Stimulated activated naive B cell treated with anti-CD40 and anti-IgM and Interleukin-4, amounts not matched to agents 10 μg/mL and 1 μg/mL and 100 μg/mL, for 72 hours (primary cell): ENCODE measurements at regions not wholly inside any gene's neighbourhood (a gene's known extent, or its start where the extent isn't known, plus 50 kb on each side); places are given as distances from the start of the nearest gene placed in this dataset.
"Not testable (repeated sequence)": the region's sequence is repeated elsewhere in the genome, so short reads cannot be mapped to it uniquely, and the experiment has no call there.

Source experiments
- ATAC-seq, 2 donors: fragments of 150-1000 bp; cut with Tn5 transposase; replicated peaks; 2 replicates each; pipeline ENCODE4 v1.10.0; 2021; ENCODE audit warnings: moderate library complexity in 1 of 2
- DNase-seq: peaks from one replicate; pipeline ENCODE4 v3.0.0; 2021
- H3K27ac Mint-ChIP-seq: one replicate; pipeline ENCODE4 v1.8.0; 2022; ENCODE audit warnings: mild to moderate bottlenecking, mixed read lengths
- H3K27me3 Mint-ChIP-seq, 2 donors: one replicate each; pipeline ENCODE4 v1.8.0; 2022; ENCODE audit warnings: mixed read lengths in 2 of 2
- H3K36me3 Mint-ChIP-seq, 2 donors: one replicate each; pipeline ENCODE4 v1.8.0; 2022; ENCODE audit warnings: mixed read lengths in 2 of 2, mild to moderate bottlenecking in 1 of 2
- H3K4me1 Mint-ChIP-seq, 2 donors: one replicate each; pipeline ENCODE4 v1.8.0; 2022; ENCODE audit warnings: mixed read lengths in 2 of 2, mild to moderate bottlenecking in 1 of 2
- H3K4me3 Mint-ChIP-seq, 2 donors: one replicate each; pipeline ENCODE4 v1.8.0; 2022; ENCODE audit warnings: mild to moderate bottlenecking in 2 of 2, mixed read lengths in 2 of 2, moderate library complexity in 1 of 2
- H3K9me3 Mint-ChIP-seq, 2 donors: one replicate each; pipeline ENCODE4 v1.8.0; 2022; ENCODE audit warnings: mixed read lengths in 2 of 2, mild to moderate bottlenecking in 1 of 2

GRCh38 chr15:30688684-30689083 is 62.8 kb downstream of the ARHGAP11B start:
- DNase-seq, H3K4me1 Mint-ChIP-seq, ATAC-seq, H3K27ac Mint-ChIP-seq, H3K9me3 Mint-ChIP-seq, H3K27me3 Mint-ChIP-seq, H3K36me3 Mint-ChIP-seq, H3K4me3 Mint-ChIP-seq: not testable (repeated sequence)

- not testable (repeated sequence) for H3K4me1 Mint-ChIP-seq, ATAC-seq, H3K27me3 Mint-ChIP-seq, DNase-seq, H3K9me3 Mint-ChIP-seq, H3K36me3 Mint-ChIP-seq, H3K27ac Mint-ChIP-seq, H3K4me3 Mint-ChIP-seq
These were observed 64.2 kb downstream of the ARHGAP11B start for GRCh38 chr15:30690153-30690552.

- not testable (repeated sequence) for H3K4me3 Mint-ChIP-seq, H3K9me3 Mint-ChIP-seq, H3K4me1 Mint-ChIP-seq, H3K36me3 Mint-ChIP-seq, H3K27me3 Mint-ChIP-seq, H3K27ac Mint-ChIP-seq, DNase-seq, ATAC-seq
These were observed 69.9 kb downstream of the ARHGAP11B start for GRCh38 chr15:30695811-30696210.

GRCh38 chr15:30696439-30697314 is 70.7 kb downstream of the ARHGAP11B start:
- not testable (repeated sequence) for H3K27me3 Mint-ChIP-seq, DNase-seq, H3K36me3 Mint-ChIP-seq, H3K9me3 Mint-ChIP-seq, H3K4me1 Mint-ChIP-seq
- Mint-ChIP-seq H3K27ac (peak overlapping the region; percentile 70), H3K4me3 (peak overlapping the region in 1 of 2 donors; percentile 51)
- peak; percentile 92 to 93 for ATAC-seq

GRCh38 chr15:30697315-30697685 is 71.4 kb downstream of the ARHGAP11B start:
- not testable (repeated sequence) for H3K27ac Mint-ChIP-seq, H3K4me1 Mint-ChIP-seq, DNase-seq, H3K4me3 Mint-ChIP-seq, H3K36me3 Mint-ChIP-seq, H3K9me3 Mint-ChIP-seq, H3K27me3 Mint-ChIP-seq
- peak; percentile 73 to 77 for ATAC-seq

GRCh38 chr15:30700006-30700597 is 74.2 kb downstream of the ARHGAP11B start:
- H3K9me3 Mint-ChIP-seq, H3K27me3 Mint-ChIP-seq, H3K36me3 Mint-ChIP-seq, ATAC-seq, H3K4me1 Mint-ChIP-seq, DNase-seq, H3K27ac Mint-ChIP-seq, H3K4me3 Mint-ChIP-seq: not testable (repeated sequence)

GRCh38 chr15:30707976-30708685 is 82.2 kb downstream of the ARHGAP11B start:
- H3K4me1 Mint-ChIP-seq, ATAC-seq, H3K27me3 Mint-ChIP-seq, H3K36me3 Mint-ChIP-seq, H3K9me3 Mint-ChIP-seq, H3K4me3 Mint-ChIP-seq, H3K27ac Mint-ChIP-seq, DNase-seq: not testable (repeated sequence)

- H3K36me3 Mint-ChIP-seq, H3K4me3 Mint-ChIP-seq, H3K27me3 Mint-ChIP-seq, H3K9me3 Mint-ChIP-seq, ATAC-seq, DNase-seq, H3K4me1 Mint-ChIP-seq: not testable (repeated sequence)
- peak overlapping the region; percentile 77 for H3K27ac Mint-ChIP-seq
These were observed 82.9 kb downstream of the ARHGAP11B start for GRCh38 chr15:30708809-30709208.

GRCh38 chr15:30718038-30718643 is 92.2 kb downstream of the ARHGAP11B start:
- H3K4me3 Mint-ChIP-seq, result peak overlapping the region in 1 of 2 donors; percentile 8
- H3K9me3 Mint-ChIP-seq, H3K27ac Mint-ChIP-seq, H3K4me1 Mint-ChIP-seq, ATAC-seq, DNase-seq, H3K27me3 Mint-ChIP-seq: not testable (repeated sequence)
- H3K36me3 Mint-ChIP-seq, result peaks cover 2 to 11% of the 10 kb centered on the region in 2 donors

- not testable (repeated sequence) for H3K27ac Mint-ChIP-seq, H3K27me3 Mint-ChIP-seq, DNase-seq, H3K4me3 Mint-ChIP-seq, ATAC-seq, H3K9me3 Mint-ChIP-seq
- H3K36me3 Mint-ChIP-seq, result peaks cover 5 to 21% of the 10 kb centered on the region in 2 donors
- H3K4me1 Mint-ChIP-seq, result peaks cover 10 to 19% of the 10 kb centered on the region in 2 donors
These were observed 93.4 kb downstream of the ARHGAP11B start for GRCh38 chr15:30719363-30719762.

GRCh38 chr15:30720825-30721224 is 94.9 kb downstream of the ARHGAP11B start:
- H3K9me3 Mint-ChIP-seq, H3K4me3 Mint-ChIP-seq, H3K27me3 Mint-ChIP-seq, DNase-seq, H3K27ac Mint-ChIP-seq: not testable (repeated sequence)
- peaks cover 5 to 21% of the 10 kb centered on the region in 2 donors for H3K36me3 Mint-ChIP-seq
- peak in 1 of 2 donors; percentile 57 for ATAC-seq
- peaks cover 10 to 19% of the 10 kb centered on the region in 2 donors for H3K4me1 Mint-ChIP-seq

GRCh38 chr15:30721529-30721928 is 95.6 kb downstream of the ARHGAP11B start:
- H3K36me3 Mint-ChIP-seq, result peaks cover 6 to 25% of the 10 kb centered on the region in 2 donors

GRCh38 chr15:30723540-30724175 is 97.7 kb downstream of the ARHGAP11B start:
- peaks cover 9 to 30% of the 10 kb centered on the region in 2 donors for H3K36me3 Mint-ChIP-seq
- not testable (repeated sequence) for H3K4me3 Mint-ChIP-seq, H3K27ac Mint-ChIP-seq, H3K9me3 Mint-ChIP-seq, DNase-seq, H3K27me3 Mint-ChIP-seq
- peak; percentile 67 to 73 for ATAC-seq
- peaks cover 6 to 13% of the 10 kb centered on the region in 2 donors for H3K4me1 Mint-ChIP-seq

More at GRCh38 chr15:30721529-30721928, 95.6 kb downstream of the ARHGAP11B start:
- DNase-seq, H3K4me3 Mint-ChIP-seq, H3K27ac Mint-ChIP-seq, H3K9me3 Mint-ChIP-seq, H3K27me3 Mint-ChIP-seq, ATAC-seq: not testable (repeated sequence)
- peaks cover 10 to 19% of the 10 kb centered on the region in 2 donors for H3K4me1 Mint-ChIP-seq
